GM12874 (cell line): ENCODE measurements at regions not wholly inside any gene's neighbourhood (a gene's known extent, or its start where the extent isn't known, plus 50 kb on each side); places are given as distances from the start of the nearest gene placed in this dataset.

Experiments
- TF ChIP-seq, protein P1 (sequence below): IDR thresholded peaks from 2 replicates; pipeline ENCODE4 v1.5.1; 2011; ENCODE audit warnings: low read depth, mild to moderate bottlenecking, control low read depth, low read length, moderate library complexity; ENCODE audit not compliant: insufficient read depth

DNA sequence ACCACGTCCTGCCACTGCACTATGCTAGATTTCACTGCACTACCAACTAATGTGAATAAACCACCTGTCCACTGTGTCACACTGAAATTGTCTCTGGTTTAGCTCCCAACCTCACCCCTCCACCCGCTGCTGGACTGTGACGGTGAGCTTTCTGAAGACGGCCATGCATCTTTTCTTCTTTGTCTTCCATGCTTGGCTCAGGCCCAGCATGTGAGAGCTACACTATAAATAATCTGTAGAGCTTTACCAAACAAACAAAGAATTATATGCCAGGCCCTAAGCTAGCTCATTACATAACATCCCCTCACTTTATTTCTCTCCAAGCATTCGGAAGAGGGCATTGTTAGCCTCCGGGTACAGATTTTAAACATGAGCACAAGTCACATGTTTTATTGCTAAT is 633.2 kb downstream of the TNS3 start:
- TF ChIP-seq, protein P1, sequence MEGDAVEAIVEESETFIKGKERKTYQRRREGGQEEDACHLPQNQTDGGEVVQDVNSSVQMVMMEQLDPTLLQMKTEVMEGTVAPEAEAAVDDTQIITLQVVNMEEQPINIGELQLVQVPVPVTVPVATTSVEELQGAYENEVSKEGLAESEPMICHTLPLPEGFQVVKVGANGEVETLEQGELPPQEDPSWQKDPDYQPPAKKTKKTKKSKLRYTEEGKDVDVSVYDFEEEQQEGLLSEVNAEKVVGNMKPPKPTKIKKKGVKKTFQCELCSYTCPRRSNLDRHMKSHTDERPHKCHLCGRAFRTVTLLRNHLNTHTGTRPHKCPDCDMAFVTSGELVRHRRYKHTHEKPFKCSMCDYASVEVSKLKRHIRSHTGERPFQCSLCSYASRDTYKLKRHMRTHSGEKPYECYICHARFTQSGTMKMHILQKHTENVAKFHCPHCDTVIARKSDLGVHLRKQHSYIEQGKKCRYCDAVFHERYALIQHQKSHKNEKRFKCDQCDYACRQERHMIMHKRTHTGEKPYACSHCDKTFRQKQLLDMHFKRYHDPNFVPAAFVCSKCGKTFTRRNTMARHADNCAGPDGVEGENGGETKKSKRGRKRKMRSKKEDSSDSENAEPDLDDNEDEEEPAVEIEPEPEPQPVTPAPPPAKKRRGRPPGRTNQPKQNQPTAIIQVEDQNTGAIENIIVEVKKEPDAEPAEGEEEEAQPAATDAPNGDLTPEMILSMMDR, result no peak

DNA sequence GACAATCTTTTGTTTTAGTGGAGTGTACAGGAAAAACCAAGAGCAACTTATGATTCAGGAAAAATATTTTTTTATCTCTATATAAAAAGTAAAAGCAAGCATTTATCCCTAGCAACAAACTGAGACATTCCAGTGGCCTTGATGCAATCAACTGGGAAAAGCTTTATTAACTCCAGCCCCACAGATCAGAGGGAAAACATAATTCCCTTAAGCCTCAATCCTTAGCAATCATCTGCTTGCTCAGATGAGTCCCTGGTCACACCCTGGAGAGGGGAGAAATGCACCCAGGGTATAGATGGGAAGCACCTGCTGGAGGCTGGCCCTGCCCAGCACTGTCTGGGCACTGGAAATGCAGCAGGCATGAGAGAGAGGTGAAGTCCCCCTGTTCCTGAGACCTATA is 636.6 kb downstream of the TNS3 start:
- TF ChIP-seq, protein P1, result no peak

DNA sequence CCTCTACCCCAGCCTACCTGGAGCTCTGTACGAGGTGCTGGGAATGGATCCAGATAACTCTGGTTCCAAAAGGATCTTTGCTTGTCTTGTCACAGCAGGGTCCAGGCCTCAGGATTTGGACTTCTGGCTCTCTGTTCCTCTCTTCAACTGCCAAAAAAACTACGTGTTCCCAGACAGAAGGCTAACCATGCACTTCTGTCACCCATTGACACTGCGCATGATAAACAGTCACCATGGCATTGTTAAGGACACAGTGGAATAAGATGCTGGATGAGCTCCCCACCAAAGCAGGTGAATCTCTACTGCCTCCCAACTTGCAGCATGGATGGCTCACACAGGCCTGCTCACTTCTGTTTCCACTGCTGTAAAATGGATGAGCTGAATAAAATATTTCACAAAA is 637.9 kb downstream of the TNS3 start:
- TF ChIP-seq, protein P1, result no peak

DNA sequence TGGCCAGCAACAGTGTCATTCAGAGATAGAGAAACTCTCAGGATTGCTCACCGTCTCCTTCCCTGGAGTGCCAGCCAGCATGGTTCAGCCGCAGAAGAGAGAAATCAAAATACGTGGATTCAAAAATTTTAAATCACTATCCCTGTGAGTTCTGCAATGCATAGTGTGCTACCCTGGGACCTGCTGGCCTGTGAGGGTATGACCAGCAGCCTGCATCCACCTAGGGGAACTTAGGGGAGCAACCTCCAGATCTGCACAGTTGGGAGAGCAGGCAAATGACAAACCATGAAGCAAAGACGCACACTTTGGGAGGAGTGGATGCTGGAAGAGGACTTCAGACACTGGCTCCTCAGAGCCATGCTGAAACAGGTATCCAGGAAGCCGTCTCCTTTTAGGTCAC is 639.3 kb downstream of the TNS3 start:
- TF ChIP-seq, protein P1, result no peak

DNA sequence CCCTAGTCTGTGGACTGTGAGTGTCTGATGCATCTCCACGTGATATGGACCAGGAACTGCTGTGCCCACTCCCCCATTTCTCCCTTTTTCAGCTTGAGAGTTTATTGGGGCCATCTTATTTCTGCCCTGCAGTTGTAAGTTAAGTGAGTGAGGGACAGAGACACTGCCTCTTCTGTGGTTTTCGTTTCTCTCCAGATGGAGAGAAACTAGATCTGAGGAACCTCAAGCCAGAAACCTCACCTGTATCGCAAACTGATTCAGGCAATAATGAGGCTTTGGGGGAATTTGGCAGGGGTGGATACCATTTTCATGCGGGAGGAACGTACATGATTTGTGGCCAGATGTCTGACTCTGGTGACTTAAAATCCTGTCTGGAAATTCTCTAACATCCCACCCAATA is 641.7 kb downstream of the TNS3 start:
- TF ChIP-seq, protein P1, result no peak

DNA sequence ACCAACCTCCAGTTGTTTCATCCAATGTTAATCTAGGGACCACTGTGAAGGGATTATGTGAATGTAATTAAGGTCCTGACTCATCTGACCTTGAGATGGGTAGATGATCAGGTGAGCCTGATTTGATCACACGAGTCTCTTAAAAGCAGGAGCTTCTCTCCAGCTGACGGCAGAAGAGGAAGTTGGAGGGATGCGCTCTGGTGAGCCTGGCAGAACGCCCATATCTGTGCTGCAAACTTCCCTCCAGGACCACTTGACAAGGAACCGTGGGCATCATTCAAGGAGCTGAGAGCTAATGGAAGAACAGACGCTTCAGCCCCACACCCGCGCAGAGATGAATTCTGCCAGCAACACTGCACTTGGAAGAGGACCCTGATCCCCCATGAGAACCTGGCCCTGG is 642.4 kb downstream of the TNS3 start:
- TF ChIP-seq, protein P1, result no peak

DNA sequence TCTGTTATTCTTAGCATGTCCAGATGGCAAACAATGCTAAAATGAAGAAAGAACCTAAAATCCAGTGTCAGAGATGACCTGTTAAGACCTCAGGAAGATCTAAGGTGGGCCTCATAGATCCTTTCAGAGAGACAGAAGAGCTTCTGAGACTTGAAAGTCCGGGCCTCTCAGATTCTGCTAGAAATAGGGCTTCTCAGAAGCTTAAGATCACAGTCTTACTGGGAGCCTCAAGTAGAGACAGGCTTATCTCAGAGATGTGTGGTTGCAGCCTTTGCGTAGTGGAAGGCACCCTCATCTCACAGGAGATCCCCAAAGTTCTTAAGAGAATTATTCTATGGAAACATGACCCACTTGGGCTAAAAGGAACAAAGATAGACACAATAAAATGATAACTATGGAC is 642.8 kb downstream of the TNS3 start:
- TF ChIP-seq, protein P1, result no peak

DNA sequence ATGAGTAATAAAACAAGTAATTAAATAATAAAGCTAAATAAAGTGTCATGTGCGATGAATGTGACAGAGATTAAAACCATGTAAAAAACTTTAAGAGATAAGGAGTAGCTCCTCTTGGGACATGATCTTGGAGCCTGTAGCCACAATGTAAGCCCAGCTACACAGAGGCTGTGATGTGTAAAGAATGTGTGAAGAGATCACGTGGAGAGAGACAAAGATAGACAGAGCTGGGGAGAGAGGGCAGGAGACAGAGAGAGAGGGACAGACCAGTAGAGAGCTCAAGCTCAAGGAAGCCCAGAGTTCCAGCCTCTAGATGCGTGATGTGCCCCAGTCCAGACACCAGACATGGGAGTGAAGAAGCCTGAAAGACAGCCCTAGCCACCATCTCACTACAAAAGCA is 644.1 kb downstream of the TNS3 start:
- TF ChIP-seq, protein P1, result no peak
